PC-9 (cell line): ENCODE measurements at regions not wholly inside any gene's neighbourhood (a gene's known extent, or its start where the extent isn't known, plus 50 kb on each side); places are given as distances from the start of the nearest gene placed in this dataset.

Experiments
- BruUV-seq: library from RNA; stranded (reverse); fragments of 400-500 nt; replicated peaks from 2 replicates; lab custom pipeline; 2021; lab: Mats Ljungman, UMichigan
- CTCF ChIA-PET: fragments of 300-600 bp; sonication (Branson Sonifier 250); formaldehyde crosslinking; loops from one replicate; lab custom pipeline; 2022; ENCODE audit warnings: antibody characterized with exemption; lab: Charles Lee
- POLR2A ChIA-PET: fragments of 300-600 bp; sonication (Branson Sonifier 250); formaldehyde crosslinking; loops from one replicate; lab custom pipeline; 2022; ENCODE audit warnings: antibody characterized with exemption; ENCODE audit not compliant: unreplicated experiment; lab: Charles Lee
- DNase-seq, 2 experiments: peaks; one replicate each; pipeline versions ENCODE4 v3.0.0 to v3.0.0-alpha.2; 2015 to 2022; ENCODE audit warnings: mixed read lengths in 1 of 2
- H2AFZ ChIP-seq: fragments of 200-600 bp; sonication (generic); 2 replicates; pipeline ENCODE4 v1.8.1; 2017; ENCODE audit warnings: antibody characterized with exemption
- H3F3A ChIP-seq: fragments of 200-600 bp; sonication (generic); 2 replicates; pipeline ENCODE4 v1.8.1; 2017; ENCODE audit warnings: antibody characterized with exemption, mild to moderate bottlenecking, low read depth; ENCODE audit not compliant: insufficient read depth
- H3K27ac ChIP-seq: fragments of 200-600 bp; sonication (generic); 2 replicates; pipeline ENCODE4 v1.6.1; 2016; ENCODE audit warnings: mixed run types
- H3K27me3 ChIP-seq: fragments of 200-600 bp; sonication (generic); 2 replicates; pipeline ENCODE4 v1.6.1; 2016; ENCODE audit warnings: low read depth, mixed run types; ENCODE audit not compliant: insufficient read depth
- H3K36me3 ChIP-seq: fragments of 200-600 bp; sonication (generic); 2 replicates; pipeline ENCODE4 v1.6.1; 2016; ENCODE audit warnings: low read depth, mixed run types
- H3K4me1 ChIP-seq: fragments of 200-600 bp; sonication (generic); replicated peaks from 2 replicates; pipeline ENCODE4 v1.6.1; 2016; ENCODE audit warnings: mixed run types; ENCODE audit not compliant: insufficient read depth
- H3K4me2 ChIP-seq: fragments of 200-600 bp; sonication (generic); 2 replicates; pipeline ENCODE4 v1.6.1; 2017; ENCODE audit warnings: mixed run types
- H3K4me3 ChIP-seq: fragments of 200-600 bp; sonication (generic); 2 replicates; pipeline ENCODE4 v1.6.1; 2016; ENCODE audit warnings: mixed run types
- H3K79me2 ChIP-seq: fragments of 200-600 bp; sonication (generic); 2 replicates; pipeline ENCODE4 v1.6.1; 2017; ENCODE audit warnings: low read depth, mixed run types
- H3K9me2 ChIP-seq: fragments of 200-600 bp; sonication (generic); 2 replicates; pipeline ENCODE4 v1.8.1; 2017; ENCODE audit warnings: mild to moderate bottlenecking; ENCODE audit not compliant: insufficient read depth
- H3K9me3 ChIP-seq: fragments of 200-600 bp; sonication (generic); 2 replicates; pipeline ENCODE4 v1.8.1; 2016; ENCODE audit warnings: low read depth; ENCODE audit not compliant: insufficient read depth
- H4K20me1 ChIP-seq: fragments of 200-600 bp; sonication (generic); 2 replicates; pipeline ENCODE4 v1.8.1; 2017; ENCODE audit not compliant: insufficient read depth
- EZH2 ChIP-seq: fragments of 200-600 bp; sonication (generic); IDR thresholded peaks from 2 replicates; pipeline ENCODE4 v1.8.0; 2017; ENCODE audit warnings: antibody characterized with exemption, low read depth
- intact Hi-C: fragments of 100-400 bp; cut with micrococcal nuclease; formaldehyde crosslinking; loops from one replicate; pipeline ENCODE4 v1.10.0; 2022; ENCODE audit not compliant: unreplicated experiment
- TF ChIP-seq, protein P1 (sequence below): fragments of 200-600 bp; sonication (generic); conservative IDR thresholded peaks from 2 replicates; pipeline ENCODE4 v1.6.1; 2017; ENCODE audit warnings: mixed run types, antibody characterized with exemption, mild to moderate bottlenecking, moderate library complexity

- ChIA-PET POLR2A (no interaction called here), CTCF (no interaction called here)
- peak; percentile 23 to 81 for DNase-seq
- Histone ChIP-seq H3K9me2 (no peaks in the 10 kb centered on the region), H3K27ac (peak overlapping the region; percentile 73), H4K20me1 (no peaks in the 10 kb centered on the region), H3K4me1 (peaks cover 33% of the 10 kb centered on the region), H2AFZ (peak overlapping the region; percentile 68), H3K27me3 (no peaks in the 10 kb centered on the region), H3K79me2 (no peaks in the 10 kb centered on the region), H3K36me3 (no peaks in the 10 kb centered on the region), H3F3A (peaks cover 10% of the 10 kb centered on the region), H3K9me3 (peaks cover 18% of the 10 kb centered on the region; the same call in 1 of the 2 replicates), H3K4me3 (no peak overlapping the region), H3K4me2 (peak overlapping the region; percentile 39)
- intact Hi-C loops: no loop called here
- BruUV-seq: no TSS peak
- TF ChIP-seq, protein P1, sequence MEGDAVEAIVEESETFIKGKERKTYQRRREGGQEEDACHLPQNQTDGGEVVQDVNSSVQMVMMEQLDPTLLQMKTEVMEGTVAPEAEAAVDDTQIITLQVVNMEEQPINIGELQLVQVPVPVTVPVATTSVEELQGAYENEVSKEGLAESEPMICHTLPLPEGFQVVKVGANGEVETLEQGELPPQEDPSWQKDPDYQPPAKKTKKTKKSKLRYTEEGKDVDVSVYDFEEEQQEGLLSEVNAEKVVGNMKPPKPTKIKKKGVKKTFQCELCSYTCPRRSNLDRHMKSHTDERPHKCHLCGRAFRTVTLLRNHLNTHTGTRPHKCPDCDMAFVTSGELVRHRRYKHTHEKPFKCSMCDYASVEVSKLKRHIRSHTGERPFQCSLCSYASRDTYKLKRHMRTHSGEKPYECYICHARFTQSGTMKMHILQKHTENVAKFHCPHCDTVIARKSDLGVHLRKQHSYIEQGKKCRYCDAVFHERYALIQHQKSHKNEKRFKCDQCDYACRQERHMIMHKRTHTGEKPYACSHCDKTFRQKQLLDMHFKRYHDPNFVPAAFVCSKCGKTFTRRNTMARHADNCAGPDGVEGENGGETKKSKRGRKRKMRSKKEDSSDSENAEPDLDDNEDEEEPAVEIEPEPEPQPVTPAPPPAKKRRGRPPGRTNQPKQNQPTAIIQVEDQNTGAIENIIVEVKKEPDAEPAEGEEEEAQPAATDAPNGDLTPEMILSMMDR: no peak
- TF ChIP-seq EZH2: no peak
Observed at GRCh38 chr1:164183854-164184635, 374.9 kb upstream of the PBX1 start.

DNA sequence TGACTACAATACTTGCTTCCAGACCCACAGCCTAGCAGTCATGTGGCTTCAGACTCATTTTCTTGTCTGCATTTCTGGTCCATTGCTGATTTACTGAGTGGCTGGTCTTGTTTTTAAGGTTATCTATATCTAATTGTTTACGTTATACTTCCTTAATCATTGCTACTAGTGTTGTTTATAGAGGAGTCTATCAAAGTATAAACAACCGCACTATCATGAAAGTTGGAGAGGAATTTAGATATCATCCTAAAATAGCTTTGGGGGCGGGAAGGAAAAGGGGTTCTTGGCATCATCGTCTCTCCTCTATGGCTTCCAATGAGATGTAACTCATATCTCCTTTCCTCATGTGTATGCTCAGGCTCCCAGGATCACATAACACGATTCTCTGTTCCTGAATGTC is 372.1 kb upstream of the PBX1 start:
- H3K27me3 ChIP-seq: no peaks in the 10 kb centered on the region
- H3F3A ChIP-seq: peaks cover 4% of the 10 kb centered on the region; the same call in 1 of the 2 replicates
- H3K9me3 ChIP-seq: peaks cover 18% of the 10 kb centered on the region; the same call in 1 of the 2 replicates
- no peaks in the 10 kb centered on the region for H3K9me2 ChIP-seq
- no peaks in the 10 kb centered on the region for H4K20me1 ChIP-seq
- no peak overlapping the region for H2AFZ ChIP-seq
- no peak overlapping the region for H3K4me2 ChIP-seq
- TF ChIP-seq, protein P1: no peak
- TF ChIP-seq EZH2: no peak
- H3K27ac ChIP-seq: no peak overlapping the region
- H3K36me3 ChIP-seq: no peaks in the 10 kb centered on the region
- ChIA-PET CTCF (no interaction called here), POLR2A (no interaction called here)
- H3K79me2 ChIP-seq: no peaks in the 10 kb centered on the region
- no peak for DNase-seq
- intact Hi-C loops: no loop called here
- BruUV-seq: no TSS peak
- H3K4me1 ChIP-seq: peaks cover 18% of the 10 kb centered on the region
- H3K4me3 ChIP-seq: no peak overlapping the region

DNA sequence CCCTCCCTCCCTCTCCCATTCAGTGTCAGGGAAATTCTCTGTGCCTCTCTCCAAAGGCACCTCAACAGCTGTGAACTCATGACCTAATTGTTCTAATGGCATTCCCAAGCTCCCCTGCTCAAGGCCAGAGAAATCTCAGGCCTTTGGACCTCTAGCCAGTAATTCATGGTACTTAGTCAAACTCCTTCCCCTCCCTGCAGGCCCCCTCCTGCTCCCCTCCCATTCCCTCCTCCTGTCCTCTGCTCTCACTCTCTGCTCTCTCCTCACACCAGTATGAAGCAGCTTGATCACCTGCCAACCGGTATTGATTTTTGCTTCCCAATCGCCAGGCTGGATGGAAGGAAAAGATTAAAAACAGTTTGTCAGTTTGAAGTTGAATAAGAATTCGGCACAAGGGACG is 370.5 kb upstream of the PBX1 start:
- intact Hi-C loops: no loop called here
- CTCF ChIA-PET: no interaction called here
- H3K27me3 ChIP-seq: no peaks in the 10 kb centered on the region

More for the DNA sequence above, 370.5 kb upstream of the PBX1 start:
- Histone ChIP-seq H3K4me2 (no peak overlapping the region), H3K79me2 (no peaks in the 10 kb centered on the region), H3K36me3 (no peaks in the 10 kb centered on the region), H3K9me3 (peaks cover 16% of the 10 kb centered on the region; the same call in 1 of the 2 replicates), H3K4me3 (no peak overlapping the region), H3K27ac (no peak overlapping the region), H2AFZ (no peak overlapping the region), H3K9me2 (no peaks in the 10 kb centered on the region), H3F3A (peaks cover 4% of the 10 kb centered on the region; the same call in 1 of the 2 replicates), H3K4me1 (peaks cover 14% of the 10 kb centered on the region), H4K20me1 (no peaks in the 10 kb centered on the region)
- POLR2A ChIA-PET: no interaction called here
- DNase-seq: no peak
- TF ChIP-seq, protein P1: no peak
- TF ChIP-seq EZH2: no peak
- no TSS peak for BruUV-seq
